Trophoblast cell (in vitro differentiated cells and primary cell): ENCODE measurements at regions not wholly inside any gene's neighbourhood (a gene's known extent, or its start where the extent isn't known, plus 50 kb on each side); places are given as distances from the start of the nearest gene placed in this dataset.

Experiments used
- DNase-seq, 2 donors: peaks; one replicate each; pipeline ENCODE4 v3.0.0-alpha.2; 2016
- H2AFZ ChIP-seq: 2 replicates; pipeline ENCODE4 v1.6.1; 2013; ENCODE audit warnings: low read length, moderate library complexity, mild to moderate bottlenecking; ENCODE audit not compliant: insufficient read depth, poor library complexity
- H2AK5ac ChIP-seq: 2 replicates; pipeline ENCODE4 v1.6.1; 2013; ENCODE audit warnings: mild to moderate bottlenecking, low read length
- H2BK120ac ChIP-seq: 2 replicates; pipeline ENCODE4 v1.6.1; 2013; ENCODE audit warnings: low read length, mild to moderate bottlenecking, moderate library complexity; ENCODE audit not compliant: insufficient read depth, poor library complexity
- H2BK12ac ChIP-seq: 2 replicates; pipeline ENCODE4 v1.6.1; 2013; ENCODE audit warnings: mild to moderate bottlenecking, low read length, moderate library complexity
- H2BK5ac ChIP-seq: 2 replicates; pipeline ENCODE4 v1.6.1; 2013; ENCODE audit warnings: low read length, low read depth, moderate library complexity, mild to moderate bottlenecking; ENCODE audit not compliant: poor library complexity
- H3K14ac ChIP-seq: 2 replicates; pipeline ENCODE4 v1.6.1; 2013; ENCODE audit warnings: mild to moderate bottlenecking, low read length
- H3K18ac ChIP-seq: 2 replicates; pipeline ENCODE4 v1.6.1; 2013; ENCODE audit warnings: mild to moderate bottlenecking, low read length
- H3K23ac ChIP-seq: 2 replicates; pipeline ENCODE4 v1.6.1; 2013; ENCODE audit warnings: low read length
- H3K27ac ChIP-seq: 2 replicates; pipeline ENCODE4 v1.5.1; 2013; ENCODE audit warnings: low read depth, mild to moderate bottlenecking, inconsistent platforms, low read length, moderate library complexity
- H3K27me3 ChIP-seq: 2 replicates; pipeline ENCODE4 v1.6.1; 2013; ENCODE audit warnings: inconsistent platforms, mild to moderate bottlenecking, low read length, moderate library complexity; ENCODE audit not compliant: insufficient read depth
- H3K36me3 ChIP-seq, 2 experiments: 1 replicate in 1 of 2; 2 replicates in 1 of 2; pipeline ENCODE4 v1.6.1; 2013; ENCODE audit warnings: low read length in 2 of 2, mild to moderate bottlenecking in 2 of 2, moderate library complexity in 1 of 2; ENCODE audit not compliant: insufficient read depth in 2 of 2, control insufficient read depth in 1 of 2
- H3K4ac ChIP-seq: 2 replicates; pipeline ENCODE4 v1.6.1; 2013; ENCODE audit warnings: low read depth, mild to moderate bottlenecking, low read length, moderate library complexity
- H3K4me1 ChIP-seq, 2 experiments: 1 replicate in 1 of 2; 2 replicates in 1 of 2; pipeline ENCODE4 v1.6.1; 2013; ENCODE audit warnings: low read length in 2 of 2, mild to moderate bottlenecking in 2 of 2, moderate library complexity in 1 of 2; ENCODE audit not compliant: insufficient read depth in 2 of 2, control insufficient read depth in 1 of 2
- H3K4me2 ChIP-seq: 2 replicates; pipeline ENCODE4 v1.6.1; 2013; ENCODE audit warnings: inconsistent platforms, mild to moderate bottlenecking, low read length, moderate library complexity
- H3K4me3 ChIP-seq: 2 replicates; pipeline ENCODE4 v1.5.1; 2013; ENCODE audit warnings: mild to moderate bottlenecking, low read depth, low read length, inconsistent platforms
- H3K79me1 ChIP-seq: one replicate; pipeline ENCODE4 v1.6.1; 2013; ENCODE audit warnings: low read length
- H3K79me2 ChIP-seq: 2 replicates; pipeline ENCODE4 v1.6.1; 2013; ENCODE audit warnings: low read length, mild to moderate bottlenecking; ENCODE audit not compliant: control insufficient read depth, insufficient read depth, poor library complexity
- H3K9ac ChIP-seq: 2 replicates; pipeline ENCODE4 v1.6.1; 2013; ENCODE audit warnings: mild to moderate bottlenecking, low read length
- H3K9me3 ChIP-seq: 2 replicates; pipeline ENCODE4 v1.6.1; 2013; ENCODE audit warnings: low read depth, mild to moderate bottlenecking, control low read depth, inconsistent platforms, low read length; ENCODE audit not compliant: insufficient read depth
- H4K12ac ChIP-seq: 2 replicates; pipeline ENCODE4 v1.6.1; 2013; ENCODE audit warnings: low read depth, mild to moderate bottlenecking, low read length, moderate library complexity
- H4K8ac ChIP-seq: 2 replicates; pipeline ENCODE4 v1.6.1; 2013; ENCODE audit warnings: low read depth, mild to moderate bottlenecking, low read length, moderate library complexity
- H4K91ac ChIP-seq: one replicate; pipeline ENCODE4 v1.6.1; 2013; ENCODE audit warnings: low read depth, mild to moderate bottlenecking, low read length, moderate library complexity
- WGBS: extraction: QIAGEN DNeasy Blood & Tissue Kit; methylation state at CpG from one replicate; pipeline ENCODE4 v1.1.7; 2013; ENCODE audit warnings: missing lambda C conversion rate; ENCODE audit not compliant: insufficient read length, insufficient coverage; ENCODE audit errors: extremely low coverage; 5-methylcytosine and 5-hydroxymethylcytosine counted together

DNA sequence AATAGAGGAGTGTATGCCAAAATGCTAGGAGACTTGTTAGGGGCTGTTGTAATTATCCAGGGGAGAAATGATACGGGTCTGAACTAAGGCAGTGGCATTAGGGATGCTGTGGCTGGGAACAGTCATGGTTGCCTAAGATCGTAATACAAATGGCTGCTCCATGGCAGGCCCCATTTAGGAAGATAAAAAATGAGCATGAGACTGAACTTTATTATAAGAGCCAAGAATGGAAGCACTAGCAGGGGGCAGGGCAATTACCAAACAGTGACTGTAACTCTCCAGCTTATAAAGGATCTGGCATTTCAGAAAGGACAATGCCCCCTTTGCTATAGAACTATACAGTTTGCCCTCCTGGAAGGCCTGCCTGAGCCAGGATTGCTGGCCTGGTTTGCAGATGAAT is 503.3 kb upstream of the CDH5 start:
- WGBS: no CpG with 5 or more reads among the region's 2 CpGs
- no peak overlapping the region for H4K8ac ChIP-seq
- no peak overlapping the region for H3K9ac ChIP-seq
- H3K4ac ChIP-seq: no peak overlapping the region
- no peaks in the 10 kb centered on the region for H3K36me3 ChIP-seq
- H4K91ac ChIP-seq: no peak overlapping the region
- DNase-seq: no peak
- H3K9me3 ChIP-seq: peaks cover 2% of the 10 kb centered on the region
- no peaks in the 10 kb centered on the region for H3K79me2 ChIP-seq
- H3K18ac ChIP-seq: no peak overlapping the region
- no peak overlapping the region for H2BK120ac ChIP-seq
- no peak overlapping the region for H3K4me3 ChIP-seq
- no peak overlapping the region for H4K12ac ChIP-seq
- no peaks in the 10 kb centered on the region for H3K4me1 ChIP-seq
- no peak overlapping the region for H2BK12ac ChIP-seq
- no peak overlapping the region for H2AK5ac ChIP-seq
- no peak overlapping the region for H3K23ac ChIP-seq
- no peaks in the 10 kb centered on the region for H3K79me1 ChIP-seq
- H3K27me3 ChIP-seq: no peaks in the 10 kb centered on the region
- H3K14ac ChIP-seq: no peak overlapping the region
- no peak overlapping the region for H2BK5ac ChIP-seq
- no peak overlapping the region for H2AFZ ChIP-seq
- no peak overlapping the region for H3K4me2 ChIP-seq
- H3K27ac ChIP-seq: no peak overlapping the region

- Histone ChIP-seq H3K36me3 (no peaks in the 10 kb centered on the region), H3K18ac (no peak overlapping the region), H3K9ac (no peak overlapping the region), H3K14ac (no peak overlapping the region), H2AK5ac (no peak overlapping the region), H3K79me2 (no peaks in the 10 kb centered on the region), H3K9me3 (peaks cover 2% of the 10 kb centered on the region), H3K23ac (no peak overlapping the region), H2BK5ac (no peak overlapping the region), H3K27me3 (no peaks in the 10 kb centered on the region), H3K27ac (no peak overlapping the region), H2AFZ (no peak overlapping the region), H4K8ac (no peak overlapping the region), H2BK120ac (no peak overlapping the region), H4K12ac (no peak overlapping the region), H3K4ac (no peak overlapping the region), H2BK12ac (no peak overlapping the region), H3K79me1 (no peaks in the 10 kb centered on the region), H3K4me1 (no peaks in the 10 kb centered on the region), H3K4me3 (no peak overlapping the region), H4K91ac (no peak overlapping the region), H3K4me2 (no peak overlapping the region)
- WGBS: no CpG with 5 or more reads among the region's 3 CpGs
- DNase-seq: no peak
Measured at GRCh38 chr16:65861131-65861731, 505.3 kb upstream of the CDH5 start.

GRCh38 chr16:65855171-65856145 is 511.0 kb upstream of the CDH5 start:
- no peak overlapping the region for H2BK5ac ChIP-seq
- H3K4me1 ChIP-seq: no peaks in the 10 kb centered on the region
- no peaks in the 10 kb centered on the region for H3K27me3 ChIP-seq
- H3K36me3 ChIP-seq: no peaks in the 10 kb centered on the region
- H2BK12ac ChIP-seq: no peak overlapping the region
- H3K23ac ChIP-seq: no peak overlapping the region
- no peaks in the 10 kb centered on the region for H3K9me3 ChIP-seq
- H3K9ac ChIP-seq: no peak overlapping the region
- no peak overlapping the region for H3K14ac ChIP-seq
- H4K8ac ChIP-seq: no peak overlapping the region
- no peak overlapping the region for H3K4ac ChIP-seq
- no peak overlapping the region for H4K91ac ChIP-seq
- no peaks in the 10 kb centered on the region for H3K79me2 ChIP-seq
- no peak overlapping the region for H2AFZ ChIP-seq
- no peak overlapping the region for H4K12ac ChIP-seq
- H3K27ac ChIP-seq: no peak overlapping the region
- DNase-seq: no peak
- no peak overlapping the region for H3K4me2 ChIP-seq
- H3K4me3 ChIP-seq: no peak overlapping the region
- H3K18ac ChIP-seq: no peak overlapping the region
- H2BK120ac ChIP-seq: no peak overlapping the region
- H2AK5ac ChIP-seq: no peak overlapping the region
- no CpG with 5 or more reads among the region's 11 CpGs for WGBS
- no peaks in the 10 kb centered on the region for H3K79me1 ChIP-seq

- WGBS: no CpG with 5 or more reads among the region's 1 CpG
- Histone ChIP-seq H3K9ac (no peak overlapping the region), H2BK5ac (no peak overlapping the region), H3K18ac (no peak overlapping the region), H3K36me3 (no peaks in the 10 kb centered on the region), H4K91ac (no peak overlapping the region), H3K4me3 (no peak overlapping the region), H2BK12ac (no peak overlapping the region), H3K27me3 (no peaks in the 10 kb centered on the region), H4K12ac (no peak overlapping the region), H4K8ac (no peak overlapping the region), H2BK120ac (no peak overlapping the region), H2AFZ (no peak overlapping the region), H2AK5ac (no peak overlapping the region), H3K4me2 (no peak overlapping the region), H3K4me1 (peaks cover 4% of the 10 kb centered on the region in 2 experiments), H3K23ac (no peak overlapping the region), H3K14ac (no peak overlapping the region), H3K79me2 (no peaks in the 10 kb centered on the region), H3K4ac (no peak overlapping the region), H3K79me1 (no peaks in the 10 kb centered on the region), H3K9me3 (no peaks in the 10 kb centered on the region), H3K27ac (no peak overlapping the region)
- DNase-seq: no peak
Measured at GRCh38 chr16:65846210-65846602, 520.3 kb upstream of the CDH5 start.
